OCI-LY7 (cell line): ENCODE measurements at regions not wholly inside any gene's neighbourhood (a gene's known extent, or its start where the extent isn't known, plus 50 kb on each side); places are given as distances from the start of the nearest gene placed in this dataset.

Experiments
- CTCF ChIP-seq: fragments of 200-600 bp; sonication (generic); conservative IDR thresholded peaks from 2 replicates; pipeline ENCODE4 v1.5.1; 2014; ENCODE audit warnings: mild to moderate bottlenecking, antibody characterized with exemption, low read length, moderate library complexity, mixed read lengths
- EZH2phosphoT487 ChIP-seq: fragments of 200-600 bp; sonication (generic); IDR thresholded peaks from 2 replicates; pipeline ENCODE4 v1.6.1; 2018; ENCODE audit warnings: low read depth, borderline replicate concordance, mild to moderate bottlenecking, mixed run types, antibody characterized with exemption, low read length, moderate library complexity, mixed read lengths

- TF ChIP-seq CTCF (no peak), EZH2phosphoT487 (no peak)
These were observed 92.1 kb upstream of the KRR1 start for GRCh38 chr12:75603475-75603874.
